A549 (cell line): ENCODE measurements at regions not wholly inside any gene's neighbourhood (a gene's known extent, or its start where the extent isn't known, plus 50 kb on each side); places are given as distances from the start of the nearest gene placed in this dataset.

Experiments
- CBX2 ChIP-seq: fragments of 200-600 bp; sonication (generic); IDR thresholded peaks from 2 replicates; pipeline ENCODE4 v1.6.1; 2016; ENCODE audit warnings: low read depth, mild to moderate bottlenecking, borderline replicate concordance
- CTCF ChIP-seq: fragments of >200 bp; sonication (Bioruptor Twin); formaldehyde crosslinking; IDR thresholded peaks from 3 replicates; pipeline ENCODE4 v1.5.1; 2016
- EP300 ChIP-seq, 2 experiments: fragments of >200 bp; sonication (Bioruptor Twin); formaldehyde crosslinking; IDR thresholded peaks; 2 replicates in 1 of 2; 3 replicates in 1 of 2; pipeline ENCODE4 v1.6.1; 2016 to 2017
- HOXA7 ChIP-seq: fragments of 250-450 bp; sonication (Bioruptor Pico); IDR thresholded peaks from 2 replicates; pipeline ENCODE4 v1.5.0; 2020; ENCODE audit warnings: mild to moderate bottlenecking, moderate library complexity
- JUN ChIP-seq, 2 experiments: fragments of >200 bp; sonication (Bioruptor Twin); formaldehyde crosslinking; IDR thresholded peaks; 2 replicates in 1 of 2; 3 replicates in 1 of 2; pipeline ENCODE4 v1.6.1; 2016 to 2017
- RFX5 ChIP-seq: fragments of 450-650 bp; IDR thresholded peaks from 2 replicates; pipeline ENCODE4 v1.7.1; 2014; ENCODE audit warnings: antibody characterized with exemption, mild to moderate bottlenecking, moderate library complexity
- SREBF2 ChIP-seq: fragments of 450-650 bp; IDR thresholded peaks from 2 replicates; pipeline ENCODE4 v1.6.1; 2014; ENCODE audit warnings: mild to moderate bottlenecking, moderate library complexity
- USF2 ChIP-seq: fragments of 450-650 bp; IDR thresholded peaks from 2 replicates; pipeline ENCODE4 v1.6.1; 2014; ENCODE audit warnings: antibody characterized with exemption
- TF ChIP-seq, protein P1 (sequence below): fragments of 200-600 bp; sonication (generic); IDR thresholded peaks from 2 replicates; pipeline ENCODE4 v1.6.1; 2016; ENCODE audit warnings: antibody characterized with exemption, mild to moderate bottlenecking, moderate library complexity

- no peak for TF ChIP-seq JUN (IDR thresholded peaks at IDR 0.05)
- no peak for TF ChIP-seq SREBF2
- TF ChIP-seq USF2: no peak
- TF ChIP-seq CTCF: no peak
- no peak for TF ChIP-seq CBX2
- TF ChIP-seq HOXA7: no peak
- no peak for TF ChIP-seq EP300 (IDR thresholded peaks at IDR 0.05)
- TF ChIP-seq RFX5: no peak
- TF ChIP-seq, protein P1, sequence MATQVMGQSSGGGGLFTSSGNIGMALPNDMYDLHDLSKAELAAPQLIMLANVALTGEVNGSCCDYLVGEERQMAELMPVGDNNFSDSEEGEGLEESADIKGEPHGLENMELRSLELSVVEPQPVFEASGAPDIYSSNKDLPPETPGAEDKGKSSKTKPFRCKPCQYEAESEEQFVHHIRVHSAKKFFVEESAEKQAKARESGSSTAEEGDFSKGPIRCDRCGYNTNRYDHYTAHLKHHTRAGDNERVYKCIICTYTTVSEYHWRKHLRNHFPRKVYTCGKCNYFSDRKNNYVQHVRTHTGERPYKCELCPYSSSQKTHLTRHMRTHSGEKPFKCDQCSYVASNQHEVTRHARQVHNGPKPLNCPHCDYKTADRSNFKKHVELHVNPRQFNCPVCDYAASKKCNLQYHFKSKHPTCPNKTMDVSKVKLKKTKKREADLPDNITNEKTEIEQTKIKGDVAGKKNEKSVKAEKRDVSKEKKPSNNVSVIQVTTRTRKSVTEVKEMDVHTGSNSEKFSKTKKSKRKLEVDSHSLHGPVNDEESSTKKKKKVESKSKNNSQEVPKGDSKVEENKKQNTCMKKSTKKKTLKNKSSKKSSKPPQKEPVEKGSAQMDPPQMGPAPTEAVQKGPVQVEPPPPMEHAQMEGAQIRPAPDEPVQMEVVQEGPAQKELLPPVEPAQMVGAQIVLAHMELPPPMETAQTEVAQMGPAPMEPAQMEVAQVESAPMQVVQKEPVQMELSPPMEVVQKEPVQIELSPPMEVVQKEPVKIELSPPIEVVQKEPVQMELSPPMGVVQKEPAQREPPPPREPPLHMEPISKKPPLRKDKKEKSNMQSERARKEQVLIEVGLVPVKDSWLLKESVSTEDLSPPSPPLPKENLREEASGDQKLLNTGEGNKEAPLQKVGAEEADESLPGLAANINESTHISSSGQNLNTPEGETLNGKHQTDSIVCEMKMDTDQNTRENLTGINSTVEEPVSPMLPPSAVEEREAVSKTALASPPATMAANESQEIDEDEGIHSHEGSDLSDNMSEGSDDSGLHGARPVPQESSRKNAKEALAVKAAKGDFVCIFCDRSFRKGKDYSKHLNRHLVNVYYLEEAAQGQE: no peak
Observed at GRCh38 chr4:126779001-126779400, 853.8 kb upstream of the INTU start.
